ENCODE measurements at regions not wholly inside any gene's neighbourhood (a gene's known extent, or its start where the extent isn't known, plus 50 kb on each side); places are given as distances from the start of the nearest gene placed in this dataset.

- TF ChIP-seq CTCF (IDR thresholded peaks at IDR 0.05): no peak
Observed at GRCh38 chr10:30765616-30766015, 136.1 kb upstream of the LYZL2 start.

GRCh38 chr10:30765022-30765615 is 135.6 kb upstream of the LYZL2 start:
- Histone ChIP-seq H3K4me1 (peaks cover 0 to 8% (median 0%) of the 10 kb centered on the region in 9 donors), H3K27me3 (no peaks in the 10 kb centered on the region), H3K9me3 (peaks cover 0 to 24% (median 7%) of the 10 kb centered on the region in 11 donors), H3K4me3 (no peak overlapping the region), H3K27ac (no peak overlapping the region), H3K36me3 (no peaks in the 10 kb centered on the region)
- ATAC-seq: no peak
- 74 to 81% methylated on average over 11 of the region's 11 CpGs for WGBS, 2 donors
- no peak for DNase-seq
- intact Hi-C loops (cut with DNase I): no loop called here
- no peak for TF ChIP-seq CTCF (IDR thresholded peaks at IDR 0.05)

More at GRCh38 chr10:30765616-30766015, 136.1 kb upstream of the LYZL2 start:
- Histone ChIP-seq H3K9me3 (peaks cover 0 to 29% (median 12%) of the 10 kb centered on the region in 11 donors), H3K27me3 (no peaks in the 10 kb centered on the region), H3K4me1 (peaks cover 0 to 8% (median 0%) of the 10 kb centered on the region in 9 donors), H3K27ac (no peak overlapping the region), H3K36me3 (no peaks in the 10 kb centered on the region), H3K4me3 (no peak overlapping the region)
- DNase-seq: no peak
- no peak for ATAC-seq
- WGBS, 2 donors: 87 to 88% methylated on average over 8 of the region's 8 CpGs
- intact Hi-C loops (cut with DNase I): no loop called here

GRCh38 chr10:30763918-30764317 is 134.4 kb upstream of the LYZL2 start:
- TF ChIP-seq CTCF (IDR thresholded peaks at IDR 0.05): no peak
- Histone ChIP-seq H3K27ac (peak overlapping the region in 1 of 10 donors; percentile 65), H3K4me1 (peaks cover 0 to 8% (median 0%) of the 10 kb centered on the region in 9 donors), H3K9me3 (peaks cover 0 to 14% (median 0%) of the 10 kb centered on the region in 11 donors), H3K4me3 (no peak overlapping the region), H3K36me3 (no peaks in the 10 kb centered on the region), H3K27me3 (no peaks in the 10 kb centered on the region)
- intact Hi-C loops (cut with DNase I): no loop called here
- WGBS, 2 donors: 91 to 93% methylated on average over 11 of the region's 11 CpGs
- ATAC-seq (no peak), DNase-seq (no peak)

- no peaks in the 10 kb centered on the region for H3K36me3 ChIP-seq
- H3K27me3 ChIP-seq: no peaks in the 10 kb centered on the region
- no peak overlapping the region for H3K27ac ChIP-seq
- no peak for TF ChIP-seq CTCF (IDR thresholded peaks at IDR 0.05)
- intact Hi-C loops (cut with DNase I): no loop called here
- no peak for DNase-seq
- H3K4me1 ChIP-seq: peaks cover 0 to 8% (median 0%) of the 10 kb centered on the region in 9 donors
- WGBS, 2 donors: 73 to 81% methylated on average over 2 of the region's 2 CpGs
- no peak for ATAC-seq
- peaks cover 0 to 9% (median 0%) of the 10 kb centered on the region in 11 donors for H3K9me3 ChIP-seq
- H3K4me3 ChIP-seq: no peak overlapping the region
Observed at GRCh38 chr10:30762620-30763019, 133.1 kb upstream of the LYZL2 start.
